GM12874 (cell line): ENCODE measurements at regions not wholly inside any gene's neighbourhood (a gene's known extent, or its start where the extent isn't known, plus 50 kb on each side); places are given as distances from the start of the nearest gene placed in this dataset.

Experiments
- CTCF ChIP-seq: IDR thresholded peaks from 2 replicates; pipeline ENCODE4 v1.5.1; 2011; ENCODE audit warnings: low read depth, mild to moderate bottlenecking, control low read depth, low read length, moderate library complexity; ENCODE audit not compliant: insufficient read depth

- no peak for TF ChIP-seq CTCF
Measured at GRCh38 chr10:84605802-84606201, 277.4 kb downstream of the CCSER2 start.

- no peak for TF ChIP-seq CTCF
Measured at GRCh38 chr10:84606428-84606827, 278.0 kb downstream of the CCSER2 start.

GRCh38 chr10:84607044-84607443 lies 278.7 kb downstream of the CCSER2 start:
- TF ChIP-seq CTCF = no peak

- TF ChIP-seq CTCF = no peak
Measured at GRCh38 chr10:84607523-84607922, 279.1 kb downstream of the CCSER2 start.

GRCh38 chr10:84608126-84608525 lies 279.7 kb downstream of the CCSER2 start:
- TF ChIP-seq CTCF = no peak

- TF ChIP-seq CTCF = peak; percentile 35; the same call in 1 of the 2 replicates
Measured at GRCh38 chr10:84613336-84614021, 285.1 kb downstream of the CCSER2 start.

- TF ChIP-seq CTCF = no peak
Measured at GRCh38 chr10:84626397-84627087, 298.2 kb downstream of the CCSER2 start.
